ENCODE measurements at regions not wholly inside any gene's neighbourhood (a gene's known extent, or its start where the extent isn't known, plus 50 kb on each side); places are given as distances from the start of the nearest gene placed in this dataset.

DNA sequence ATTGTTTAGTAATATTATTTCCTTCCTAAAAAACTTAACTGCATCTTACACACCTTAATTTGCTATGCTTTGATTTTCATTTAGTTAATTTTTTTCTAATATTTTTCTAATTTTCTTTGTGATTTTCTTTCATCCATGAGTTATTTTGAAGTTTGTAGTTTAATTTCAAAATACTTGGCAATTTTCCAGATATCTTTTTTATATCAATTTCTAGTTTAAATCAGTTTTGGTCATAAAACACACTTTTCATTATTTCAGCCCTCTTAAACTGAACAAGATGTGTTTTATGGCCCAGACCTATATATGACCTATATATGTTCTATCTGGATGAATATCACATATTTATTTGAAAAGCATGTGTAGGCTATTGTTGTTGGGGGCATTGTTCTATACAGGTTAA lies 759.9 kb upstream of the SGO1 start:
- TF ChIP-seq, protein P1, sequence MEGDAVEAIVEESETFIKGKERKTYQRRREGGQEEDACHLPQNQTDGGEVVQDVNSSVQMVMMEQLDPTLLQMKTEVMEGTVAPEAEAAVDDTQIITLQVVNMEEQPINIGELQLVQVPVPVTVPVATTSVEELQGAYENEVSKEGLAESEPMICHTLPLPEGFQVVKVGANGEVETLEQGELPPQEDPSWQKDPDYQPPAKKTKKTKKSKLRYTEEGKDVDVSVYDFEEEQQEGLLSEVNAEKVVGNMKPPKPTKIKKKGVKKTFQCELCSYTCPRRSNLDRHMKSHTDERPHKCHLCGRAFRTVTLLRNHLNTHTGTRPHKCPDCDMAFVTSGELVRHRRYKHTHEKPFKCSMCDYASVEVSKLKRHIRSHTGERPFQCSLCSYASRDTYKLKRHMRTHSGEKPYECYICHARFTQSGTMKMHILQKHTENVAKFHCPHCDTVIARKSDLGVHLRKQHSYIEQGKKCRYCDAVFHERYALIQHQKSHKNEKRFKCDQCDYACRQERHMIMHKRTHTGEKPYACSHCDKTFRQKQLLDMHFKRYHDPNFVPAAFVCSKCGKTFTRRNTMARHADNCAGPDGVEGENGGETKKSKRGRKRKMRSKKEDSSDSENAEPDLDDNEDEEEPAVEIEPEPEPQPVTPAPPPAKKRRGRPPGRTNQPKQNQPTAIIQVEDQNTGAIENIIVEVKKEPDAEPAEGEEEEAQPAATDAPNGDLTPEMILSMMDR (IDR thresholded peaks at IDR 0.05), result no peak
- no peak for TF ChIP-seq SIN3A (IDR thresholded peaks at IDR 0.05; ENCODE audit: borderline replicate concordance, insufficient read depth, low read depth, low read length)
- TF ChIP-seq TCF7L2 (IDR thresholded peaks at IDR 0.05; ENCODE audit: low read depth, low read length), result no peak
- TF ChIP-seq, protein P2, sequence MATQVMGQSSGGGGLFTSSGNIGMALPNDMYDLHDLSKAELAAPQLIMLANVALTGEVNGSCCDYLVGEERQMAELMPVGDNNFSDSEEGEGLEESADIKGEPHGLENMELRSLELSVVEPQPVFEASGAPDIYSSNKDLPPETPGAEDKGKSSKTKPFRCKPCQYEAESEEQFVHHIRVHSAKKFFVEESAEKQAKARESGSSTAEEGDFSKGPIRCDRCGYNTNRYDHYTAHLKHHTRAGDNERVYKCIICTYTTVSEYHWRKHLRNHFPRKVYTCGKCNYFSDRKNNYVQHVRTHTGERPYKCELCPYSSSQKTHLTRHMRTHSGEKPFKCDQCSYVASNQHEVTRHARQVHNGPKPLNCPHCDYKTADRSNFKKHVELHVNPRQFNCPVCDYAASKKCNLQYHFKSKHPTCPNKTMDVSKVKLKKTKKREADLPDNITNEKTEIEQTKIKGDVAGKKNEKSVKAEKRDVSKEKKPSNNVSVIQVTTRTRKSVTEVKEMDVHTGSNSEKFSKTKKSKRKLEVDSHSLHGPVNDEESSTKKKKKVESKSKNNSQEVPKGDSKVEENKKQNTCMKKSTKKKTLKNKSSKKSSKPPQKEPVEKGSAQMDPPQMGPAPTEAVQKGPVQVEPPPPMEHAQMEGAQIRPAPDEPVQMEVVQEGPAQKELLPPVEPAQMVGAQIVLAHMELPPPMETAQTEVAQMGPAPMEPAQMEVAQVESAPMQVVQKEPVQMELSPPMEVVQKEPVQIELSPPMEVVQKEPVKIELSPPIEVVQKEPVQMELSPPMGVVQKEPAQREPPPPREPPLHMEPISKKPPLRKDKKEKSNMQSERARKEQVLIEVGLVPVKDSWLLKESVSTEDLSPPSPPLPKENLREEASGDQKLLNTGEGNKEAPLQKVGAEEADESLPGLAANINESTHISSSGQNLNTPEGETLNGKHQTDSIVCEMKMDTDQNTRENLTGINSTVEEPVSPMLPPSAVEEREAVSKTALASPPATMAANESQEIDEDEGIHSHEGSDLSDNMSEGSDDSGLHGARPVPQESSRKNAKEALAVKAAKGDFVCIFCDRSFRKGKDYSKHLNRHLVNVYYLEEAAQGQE (IDR thresholded peaks at IDR 0.05; ENCODE audit: insufficient read depth in 1 of 2, low read depth in 2 of 2, low read length in 1 of 2), result no peak
- TF ChIP-seq POLR2AphosphoS5 (IDR thresholded peaks at IDR 0.05; ENCODE audit: low read depth, low read length), result no peak
- ChIA-PET CTCF (no interaction called here), POLR2A (no interaction called here)
- no peaks in the 10 kb centered on the region for H3K27me3 ChIP-seq (ENCODE audit: control insufficient read depth, insufficient read depth, low read length)
- intact Hi-C loops (cut with micrococcal nuclease; ENCODE audit: unreplicated experiment), result no loop called here
- no peak overlapping the region for H3K4me3 ChIP-seq (ENCODE audit: low read depth in 2 of 2, low read length in 2 of 2)
- ATAC-seq (no peak), DNase-seq (ENCODE audit: low read depth, low spot score) (no peak)
- no TSS peak for BruUV-seq (replicated peaks)
- no peaks in the 10 kb centered on the region for H3K9me3 ChIP-seq (ENCODE audit: control insufficient read depth, insufficient read depth, low read depth, low read length)
- H3K36me3 ChIP-seq (ENCODE audit: control insufficient read depth, insufficient read depth, low read length), result no peaks in the 10 kb centered on the region
- H3K27ac ChIP-seq (ENCODE audit: low read length), result no peak overlapping the region
- H3K4me1 ChIP-seq (ENCODE audit: control insufficient read depth, insufficient read depth, low read length), result no peaks in the 10 kb centered on the region
- in situ Hi-C loops (cut with HindIII; ENCODE audit: low pct_unique_long_range_greater_than_20kb, low sequenced_read_pairs), result no loop called here

DNA sequence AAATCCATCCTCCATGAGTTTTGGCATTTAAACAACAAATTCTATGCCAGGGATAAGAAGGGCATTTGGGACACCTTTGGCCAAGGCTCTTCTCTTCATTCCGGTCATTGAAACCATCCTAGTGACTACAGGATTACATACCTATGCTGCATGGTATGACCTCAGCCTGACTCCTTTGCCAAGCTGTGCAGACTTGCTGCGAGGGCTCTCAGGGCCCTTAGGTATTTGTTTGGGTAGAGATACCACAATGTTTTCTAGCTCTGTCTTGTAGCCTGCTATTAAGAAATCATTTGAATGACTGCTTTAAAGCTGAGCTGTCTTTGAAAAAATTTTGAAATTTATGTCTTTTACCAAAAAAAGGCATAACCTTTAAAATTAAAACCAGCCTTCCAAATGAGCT lies 749.8 kb upstream of the SGO1 start:
- ATAC-seq, result no peak
- BruUV-seq (replicated peaks), result no TSS peak
- POLR2A ChIA-PET, result no interaction called here
- intact Hi-C loops (cut with micrococcal nuclease; ENCODE audit: unreplicated experiment) (no loop called here), in situ Hi-C loops (cut with HindIII; ENCODE audit: low pct_unique_long_range_greater_than_20kb, low sequenced_read_pairs) (no loop called here)
- no peaks in the 10 kb centered on the region for H3K27me3 ChIP-seq (ENCODE audit: control insufficient read depth, insufficient read depth, low read length)
- H3K4me3 ChIP-seq (ENCODE audit: low read depth in 2 of 2, low read length in 2 of 2), result no peak overlapping the region
- H3K9me3 ChIP-seq (ENCODE audit: control insufficient read depth, insufficient read depth, low read depth, low read length), result no peaks in the 10 kb centered on the region
- no peak overlapping the region for H3K27ac ChIP-seq (ENCODE audit: low read length)
- no peak for DNase-seq (ENCODE audit: low read depth, low spot score)
- no peaks in the 10 kb centered on the region for H3K4me1 ChIP-seq (ENCODE audit: control insufficient read depth, insufficient read depth, low read length)
- no peaks in the 10 kb centered on the region for H3K36me3 ChIP-seq (ENCODE audit: control insufficient read depth, insufficient read depth, low read length)
- TF ChIP-seq TCF7L2 (IDR thresholded peaks at IDR 0.05; ENCODE audit: low read depth, low read length) (no peak), POLR2AphosphoS5 (IDR thresholded peaks at IDR 0.05; ENCODE audit: low read depth, low read length) (no peak), SIN3A (IDR thresholded peaks at IDR 0.05; ENCODE audit: borderline replicate concordance, insufficient read depth, low read depth, low read length) (no peak)
- TF ChIP-seq, protein P1 (IDR thresholded peaks at IDR 0.05), result no peak
- TF ChIP-seq, protein P2 (IDR thresholded peaks at IDR 0.05; ENCODE audit: insufficient read depth in 1 of 2, low read depth in 2 of 2, low read length in 1 of 2), result no peak
- CTCF ChIA-PET, result no interaction called here

All from Panc1 (cell line).